ENCODE measurements at regions not wholly inside any gene's neighbourhood (a gene's known extent, or its start where the extent isn't known, plus 50 kb on each side); places are given as distances from the start of the nearest gene placed in this dataset.

DNA sequence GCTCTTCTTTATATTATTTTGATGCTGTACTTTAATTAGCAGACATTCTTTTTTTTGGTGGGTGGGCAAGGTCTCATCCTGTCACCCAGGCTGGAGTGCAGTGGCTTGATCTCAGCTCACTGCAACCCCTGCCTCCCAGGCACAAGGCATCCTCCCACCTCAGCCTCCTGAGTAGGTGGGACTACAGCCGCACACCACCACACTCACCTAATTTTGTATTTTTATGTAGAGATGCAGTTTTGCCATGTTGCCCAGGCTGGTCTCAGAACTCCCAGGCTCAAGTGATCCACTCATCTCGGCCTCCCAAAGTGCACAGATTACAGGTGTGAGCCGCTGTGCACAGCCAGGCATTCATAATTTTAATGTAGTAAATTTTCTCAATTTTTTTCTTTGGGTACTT, 608.1 kb downstream of the ZNF385D start:
- Mint-ChIP-seq H3K4me1 (no peaks in the 10 kb centered on the region), H3K36me3 (ENCODE audit: low read depth) (no peaks in the 10 kb centered on the region), H3K27ac (ENCODE audit: unreplicated experiment) (no peak overlapping the region), H3K4me3 (no peak overlapping the region), H3K27me3 (ENCODE audit: low read depth) (no peaks in the 10 kb centered on the region), H3K9me3 (peaks cover 6% of the 10 kb centered on the region)
- TF ChIP-seq, protein P1, sequence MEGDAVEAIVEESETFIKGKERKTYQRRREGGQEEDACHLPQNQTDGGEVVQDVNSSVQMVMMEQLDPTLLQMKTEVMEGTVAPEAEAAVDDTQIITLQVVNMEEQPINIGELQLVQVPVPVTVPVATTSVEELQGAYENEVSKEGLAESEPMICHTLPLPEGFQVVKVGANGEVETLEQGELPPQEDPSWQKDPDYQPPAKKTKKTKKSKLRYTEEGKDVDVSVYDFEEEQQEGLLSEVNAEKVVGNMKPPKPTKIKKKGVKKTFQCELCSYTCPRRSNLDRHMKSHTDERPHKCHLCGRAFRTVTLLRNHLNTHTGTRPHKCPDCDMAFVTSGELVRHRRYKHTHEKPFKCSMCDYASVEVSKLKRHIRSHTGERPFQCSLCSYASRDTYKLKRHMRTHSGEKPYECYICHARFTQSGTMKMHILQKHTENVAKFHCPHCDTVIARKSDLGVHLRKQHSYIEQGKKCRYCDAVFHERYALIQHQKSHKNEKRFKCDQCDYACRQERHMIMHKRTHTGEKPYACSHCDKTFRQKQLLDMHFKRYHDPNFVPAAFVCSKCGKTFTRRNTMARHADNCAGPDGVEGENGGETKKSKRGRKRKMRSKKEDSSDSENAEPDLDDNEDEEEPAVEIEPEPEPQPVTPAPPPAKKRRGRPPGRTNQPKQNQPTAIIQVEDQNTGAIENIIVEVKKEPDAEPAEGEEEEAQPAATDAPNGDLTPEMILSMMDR (conservative IDR thresholded peaks at IDR 0.05), result no peak
- no peak for DNase-seq (ENCODE audit: low read depth, low spot score)

DNA sequence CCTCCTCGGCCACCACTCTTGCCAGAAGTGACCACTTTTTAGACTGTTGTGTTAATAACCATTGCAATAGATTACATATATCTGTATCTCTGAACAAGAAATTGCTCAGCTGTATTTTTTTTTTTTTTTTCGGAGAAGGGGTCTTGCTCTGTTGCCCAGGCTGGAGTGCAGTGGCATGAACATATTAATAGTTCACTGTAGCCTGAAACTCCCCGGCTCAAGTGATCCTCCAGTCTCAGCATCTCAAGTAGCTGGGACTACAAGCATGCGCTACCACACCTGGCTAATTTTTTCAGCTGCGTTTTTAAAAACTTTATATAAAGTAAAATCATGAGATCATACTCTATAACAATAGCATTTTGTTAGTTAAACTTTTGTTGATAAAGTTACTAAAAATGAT, 609.0 kb downstream of the ZNF385D start:
- TF ChIP-seq, protein P1 (conservative IDR thresholded peaks at IDR 0.05), result no peak
- no peaks in the 10 kb centered on the region for H3K36me3 Mint-ChIP-seq (ENCODE audit: low read depth)
- no peaks in the 10 kb centered on the region for H3K4me1 Mint-ChIP-seq
- H3K4me3 Mint-ChIP-seq, result no peak overlapping the region
- DNase-seq (ENCODE audit: low read depth, low spot score), result no peak
- no peaks in the 10 kb centered on the region for H3K27me3 Mint-ChIP-seq (ENCODE audit: low read depth)
- H3K27ac Mint-ChIP-seq (ENCODE audit: unreplicated experiment), result no peak overlapping the region
- H3K9me3 Mint-ChIP-seq, result peaks cover 6% of the 10 kb centered on the region

GRCh38 chr3:21140785-21141184, 610.2 kb downstream of the ZNF385D start:
- H3K36me3 Mint-ChIP-seq (ENCODE audit: low read depth), result no peaks in the 10 kb centered on the region
- TF ChIP-seq, protein P1 (conservative IDR thresholded peaks at IDR 0.05), result no peak
- H3K9me3 Mint-ChIP-seq, result peaks cover 6% of the 10 kb centered on the region
- H3K27me3 Mint-ChIP-seq (ENCODE audit: low read depth), result no peaks in the 10 kb centered on the region
- no peak overlapping the region for H3K27ac Mint-ChIP-seq (ENCODE audit: unreplicated experiment)
- H3K4me3 Mint-ChIP-seq, result no peak overlapping the region
- no peaks in the 10 kb centered on the region for H3K4me1 Mint-ChIP-seq
- no peak for DNase-seq (ENCODE audit: low read depth, low spot score)

GRCh38 chr3:21138085-21138484, 612.9 kb downstream of the ZNF385D start:
- H3K27ac Mint-ChIP-seq (ENCODE audit: unreplicated experiment), result no peak overlapping the region
- H3K4me3 Mint-ChIP-seq, result no peak overlapping the region
- TF ChIP-seq, protein P1 (conservative IDR thresholded peaks at IDR 0.05), result no peak
- no peaks in the 10 kb centered on the region for H3K27me3 Mint-ChIP-seq (ENCODE audit: low read depth)
- no peaks in the 10 kb centered on the region for H3K36me3 Mint-ChIP-seq (ENCODE audit: low read depth)
- no peak for DNase-seq (ENCODE audit: low read depth, low spot score)
- H3K4me1 Mint-ChIP-seq, result peaks cover 8% of the 10 kb centered on the region
- H3K9me3 Mint-ChIP-seq, result peaks cover 3% of the 10 kb centered on the region

DNA sequence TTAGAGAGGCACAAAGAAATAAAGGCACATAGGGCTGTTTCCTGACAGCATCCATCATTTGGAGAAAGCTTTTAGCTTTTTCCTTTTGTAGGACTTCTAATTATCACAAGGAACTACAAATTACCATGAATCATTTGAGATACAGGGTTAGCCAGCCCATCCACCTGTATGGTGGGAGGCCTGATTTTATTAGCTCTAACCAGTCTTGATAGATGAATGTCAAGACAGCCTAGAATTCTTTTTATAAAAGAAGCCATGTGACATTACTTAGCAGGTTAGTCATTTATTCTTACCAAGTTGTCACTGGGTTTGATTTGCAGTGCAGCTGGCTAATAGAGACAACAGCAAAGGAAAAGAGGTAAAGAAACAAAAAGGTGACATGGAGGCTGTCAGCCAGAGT, 618.1 kb downstream of the ZNF385D start:
- DNase-seq (ENCODE audit: low read depth, low spot score), result no peak
- H3K27ac Mint-ChIP-seq (ENCODE audit: unreplicated experiment), result no peak overlapping the region
- peaks cover 12% of the 10 kb centered on the region for H3K9me3 Mint-ChIP-seq
- H3K27me3 Mint-ChIP-seq (ENCODE audit: low read depth), result no peaks in the 10 kb centered on the region
- no peak overlapping the region for H3K4me3 Mint-ChIP-seq
- peaks cover 3% of the 10 kb centered on the region for H3K36me3 Mint-ChIP-seq (ENCODE audit: low read depth)
- TF ChIP-seq, protein P1 (conservative IDR thresholded peaks at IDR 0.05), result no peak
- peaks cover 8% of the 10 kb centered on the region for H3K4me1 Mint-ChIP-seq

DNA sequence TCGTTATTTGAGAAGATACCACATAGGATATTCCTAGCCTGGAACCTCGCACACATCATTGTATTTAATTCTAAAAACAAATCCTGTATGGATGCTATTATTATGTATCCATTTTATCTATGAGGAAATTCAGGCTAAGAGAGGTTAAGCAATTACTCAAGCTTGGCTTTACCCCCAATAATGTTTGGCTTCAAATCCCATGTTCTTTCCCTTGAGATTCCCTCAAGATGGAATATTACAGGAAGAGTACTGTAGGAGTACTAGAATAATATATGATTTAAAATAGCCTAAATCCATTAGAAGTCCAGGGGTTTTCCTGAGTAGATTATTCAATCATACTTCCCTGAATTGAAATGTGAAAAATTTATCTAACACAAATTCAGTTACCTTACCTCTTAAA, 630.2 kb downstream of the ZNF385D start:
- Mint-ChIP-seq H3K4me3 (no peak overlapping the region), H3K27ac (ENCODE audit: unreplicated experiment) (no peak overlapping the region), H3K4me1 (no peaks in the 10 kb centered on the region), H3K9me3 (peaks cover 6% of the 10 kb centered on the region), H3K27me3 (ENCODE audit: low read depth) (peaks cover 6% of the 10 kb centered on the region), H3K36me3 (ENCODE audit: low read depth) (no peaks in the 10 kb centered on the region)
- TF ChIP-seq, protein P1 (conservative IDR thresholded peaks at IDR 0.05), result no peak
- DNase-seq (ENCODE audit: low read depth, low spot score), result no peak

Data from neural crest cell (in vitro differentiated cells).